GM18507 (cell line): ENCODE measurements at regions not wholly inside any gene's neighbourhood (a gene's known extent, or its start where the extent isn't known, plus 50 kb on each side); places are given as distances from the start of the nearest gene placed in this dataset.

Experiments
- DNase-seq: peaks from one replicate; pipeline ENCODE4 v3.0.0; 2011; ENCODE audit warnings: low read depth; ENCODE audit not compliant: insufficient read length; ENCODE audit errors: extremely low spot score
- FAIRE-seq: peaks from 2 replicates; lab custom pipeline; 2011; peaks lifted over from hg19 to GRCh38; lab: Jason Lieb, UNC

DNA sequence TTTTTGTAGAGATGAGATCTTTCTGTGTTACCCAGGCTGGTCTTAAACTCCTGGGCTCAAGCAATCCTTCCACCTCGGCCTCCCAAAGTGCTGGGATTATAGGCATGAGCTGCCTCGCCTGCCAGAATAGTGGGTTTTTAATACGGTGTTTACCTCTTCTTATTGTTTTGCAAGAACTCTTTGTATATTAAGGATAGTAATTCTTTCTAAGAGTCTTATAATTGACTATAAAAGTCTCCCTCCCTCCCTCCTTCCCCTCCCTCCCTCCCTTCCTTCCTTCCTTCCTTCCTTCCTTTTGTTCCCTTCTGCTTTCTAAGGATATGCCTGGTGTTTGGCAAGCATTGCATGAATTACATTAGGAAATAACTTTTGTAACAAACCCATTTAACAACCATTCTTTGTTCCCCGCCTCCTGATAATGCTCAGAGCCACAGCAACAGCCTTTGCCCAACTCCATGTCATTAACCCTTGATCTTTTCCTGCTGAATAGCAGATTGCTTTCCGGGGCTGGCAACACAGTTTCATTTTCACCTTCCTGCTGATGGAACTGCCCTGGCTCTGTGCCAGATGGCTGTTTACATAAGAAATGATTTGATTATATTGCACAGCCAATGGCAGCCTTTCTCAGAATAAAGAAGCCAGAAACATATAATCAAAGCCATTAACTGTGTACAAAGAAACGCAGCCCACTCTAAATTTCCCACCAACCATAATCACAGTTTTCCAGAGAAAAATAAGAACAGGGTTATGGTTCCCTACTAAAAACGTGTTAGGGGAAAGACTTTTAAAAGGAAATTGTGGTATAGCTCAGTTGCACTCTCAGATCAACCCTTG lies 143.7 kb upstream of the PTPN1 start:
- DNase-seq, result no peak
- FAIRE-seq, result no peak

DNA sequence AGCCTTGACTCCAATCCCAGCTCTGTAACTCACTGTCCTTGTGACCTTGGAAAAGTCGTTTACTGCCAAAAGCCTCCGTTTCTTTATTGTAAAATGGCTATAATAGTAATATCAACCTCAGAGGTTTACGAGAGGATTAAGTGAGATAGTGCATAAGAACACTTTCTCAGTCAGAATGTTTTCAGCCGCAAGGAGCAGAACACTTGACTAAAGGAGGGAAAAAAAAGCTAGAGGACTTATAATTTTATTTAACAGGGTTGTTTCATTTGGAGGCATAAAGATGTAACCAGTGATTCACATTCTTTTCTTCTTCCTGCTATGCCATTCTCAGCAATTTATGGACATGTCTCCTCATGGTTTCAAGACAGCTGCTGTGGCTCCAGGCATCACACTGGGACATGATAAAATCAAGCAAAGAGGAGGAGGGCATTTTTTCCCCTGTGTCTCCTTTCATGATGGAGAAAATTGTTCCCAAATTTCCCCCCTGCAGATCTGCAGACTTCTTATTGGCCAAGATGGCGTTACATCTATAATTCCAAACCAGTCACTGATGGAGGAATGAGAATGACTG lies 143.0 kb upstream of the PTPN1 start:
- FAIRE-seq, result no peak

GRCh38 chr20:50367739-50368375 lies 142.3 kb upstream of the PTPN1 start:
- FAIRE-seq (no peak), DNase-seq (no peak)

More for the DNA sequence above, 143.0 kb upstream of the PTPN1 start:
- no peak for DNase-seq

DNA sequence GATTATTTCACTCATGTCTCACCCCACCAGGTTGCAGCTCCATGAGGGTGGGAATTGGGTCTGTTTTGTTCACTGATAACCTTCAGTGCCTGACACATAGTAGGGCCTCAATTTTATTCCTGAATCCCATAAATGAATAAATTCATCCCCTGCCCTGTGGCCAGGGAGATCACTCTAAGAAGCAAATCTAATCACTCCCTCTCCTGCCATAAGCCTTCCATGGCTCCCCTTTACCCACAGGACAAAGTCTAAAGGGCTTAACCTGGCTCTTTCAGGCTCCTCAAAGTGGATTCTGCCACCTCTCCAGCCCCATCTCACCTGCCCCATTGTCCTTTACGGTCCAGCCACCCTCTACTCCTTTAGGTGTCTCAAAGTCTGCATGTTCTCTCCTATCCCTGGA lies 141.8 kb upstream of the PTPN1 start:
- no peak for FAIRE-seq
- no peak for DNase-seq

DNA sequence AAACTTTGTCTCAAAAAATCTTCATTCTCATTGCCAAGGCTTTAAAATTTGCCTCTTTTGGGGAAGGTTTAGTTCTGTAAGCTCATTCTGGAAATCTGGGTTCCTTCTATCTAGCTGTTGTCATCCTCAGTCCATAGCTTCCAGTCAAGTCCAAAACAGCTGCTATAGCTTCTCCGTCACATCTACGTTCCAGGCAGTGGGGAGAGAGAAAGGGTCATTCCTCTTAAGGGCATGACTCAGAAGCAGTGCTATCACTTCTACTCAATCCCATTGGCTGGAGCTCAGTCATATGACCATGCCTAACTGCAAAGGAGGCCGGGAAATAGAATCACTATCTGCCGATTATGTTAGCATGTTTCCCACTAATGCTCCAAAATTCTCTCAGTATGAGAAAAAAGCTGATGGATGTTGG lies 141.4 kb upstream of the PTPN1 start:
- DNase-seq (no peak), FAIRE-seq (no peak)

GRCh38 chr20:50369225-50370035 lies 140.8 kb upstream of the PTPN1 start:
- DNase-seq (no peak), FAIRE-seq (no peak)

GRCh38 chr20:50370036-50370566 lies 140.1 kb upstream of the PTPN1 start:
- no peak for DNase-seq
- FAIRE-seq, result no peak

- DNase-seq, result no peak
- FAIRE-seq, result no peak
These were observed 138.1 kb upstream of the PTPN1 start for GRCh38 chr20:50371878-50372769.

- FAIRE-seq, result no peak
- no peak for DNase-seq
These were observed 137.5 kb upstream of the PTPN1 start for GRCh38 chr20:50372770-50373088.

GRCh38 chr20:50373674-50374286 lies 136.4 kb upstream of the PTPN1 start:
- no peak for FAIRE-seq
- DNase-seq, result no peak

- no peak for DNase-seq
- no peak for FAIRE-seq
These were observed 135.6 kb upstream of the PTPN1 start for GRCh38 chr20:50374541-50375078.

- FAIRE-seq, result no peak
- no peak for DNase-seq
These were observed 133.8 kb upstream of the PTPN1 start for GRCh38 chr20:50376179-50376887.

- no peak for FAIRE-seq
- DNase-seq, result no peak
These were observed 133.2 kb upstream of the PTPN1 start for GRCh38 chr20:50376888-50377459.

DNA sequence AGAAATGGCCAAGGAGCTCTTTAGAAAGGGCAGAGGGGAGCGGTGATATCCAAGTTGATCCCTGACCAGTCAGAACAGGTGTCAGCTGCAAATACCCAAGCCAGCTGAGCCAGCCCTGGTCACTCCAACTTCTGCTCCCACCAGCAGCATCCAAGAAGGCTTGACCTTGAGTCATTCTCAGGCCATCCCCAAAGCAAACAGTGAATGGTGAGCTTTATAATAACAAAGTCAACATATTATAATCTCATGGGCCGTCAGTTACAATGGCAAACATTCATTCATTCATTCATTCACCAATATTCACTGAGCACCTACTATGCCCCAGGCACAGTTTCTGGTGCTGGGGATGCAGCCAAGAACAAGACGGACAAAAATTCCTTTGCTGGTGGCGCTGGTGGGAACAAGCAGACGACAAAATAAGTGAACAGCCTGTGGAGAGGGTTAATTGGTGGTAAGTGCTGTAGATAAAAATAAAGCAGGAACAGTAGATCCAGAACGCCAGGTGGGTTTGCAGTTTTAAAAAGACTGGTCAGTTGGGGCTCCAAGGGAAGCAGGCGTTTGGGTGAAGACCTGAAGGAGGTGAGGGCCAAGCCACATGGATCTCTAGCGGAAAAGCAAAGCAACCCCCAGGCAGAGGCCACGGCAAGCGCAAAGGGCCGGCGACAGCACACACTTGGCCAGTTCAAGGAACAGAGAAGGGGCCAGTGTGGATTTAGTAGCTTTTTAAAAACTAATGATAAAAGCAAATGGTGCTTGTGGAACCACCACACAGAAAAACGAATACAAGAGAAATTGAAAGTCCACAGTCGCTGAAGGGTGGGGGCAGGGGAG lies 131.8 kb upstream of the PTPN1 start:
- no peak for FAIRE-seq
- DNase-seq, result no peak

DNA sequence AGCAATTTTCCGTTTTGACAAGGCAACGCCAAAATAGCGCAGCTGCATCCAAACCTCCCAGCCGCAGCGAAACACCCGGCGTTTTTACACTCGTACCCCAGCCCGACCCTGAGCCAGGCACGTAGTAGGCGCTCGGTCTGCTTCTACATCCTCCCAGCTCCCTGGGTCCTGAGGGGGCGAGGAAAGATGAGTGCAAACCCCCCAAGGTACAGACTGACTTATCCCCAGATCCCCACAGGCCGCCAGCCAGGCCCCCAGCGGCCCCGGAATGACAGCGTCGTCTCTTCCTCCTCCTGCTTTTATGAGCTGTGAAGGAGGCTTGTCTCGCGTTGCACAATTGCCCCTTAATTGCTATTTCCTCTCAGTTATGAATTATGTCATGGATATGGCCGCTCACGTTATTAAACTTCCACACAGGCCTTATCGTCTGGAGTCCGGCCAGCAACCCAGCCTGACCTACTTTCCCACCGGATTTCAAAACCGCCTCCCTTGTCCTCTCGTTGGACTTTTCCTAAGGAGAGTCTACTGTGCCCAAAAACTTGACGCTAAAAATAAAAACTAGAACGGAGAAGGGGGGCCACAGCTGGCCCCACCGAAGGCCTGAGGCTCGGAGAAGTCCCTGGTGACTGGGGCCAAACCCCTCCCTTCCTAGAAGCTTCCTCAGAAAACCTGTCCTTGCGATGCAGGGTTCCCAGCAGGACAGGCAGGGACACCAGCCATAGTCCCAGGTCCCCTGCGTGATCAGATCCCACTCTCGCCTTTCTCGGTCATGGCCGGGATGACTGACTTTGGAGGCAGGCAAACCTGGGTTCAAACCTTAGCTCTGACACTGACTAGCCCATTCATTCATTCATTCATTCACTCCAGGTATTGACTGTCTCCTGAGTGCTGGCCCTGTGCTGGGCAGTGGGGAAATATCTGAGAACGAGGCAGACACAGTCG lies 130.9 kb upstream of the PTPN1 start:
- no peak for DNase-seq
- no peak for FAIRE-seq
